ENCODE measurements at regions not wholly inside any gene's neighbourhood (a gene's known extent, or its start where the extent isn't known, plus 50 kb on each side); places are given as distances from the start of the nearest gene placed in this dataset.

GRCh38 chr2:7571701-7572100 lies 654.5 kb downstream of the RNF144A start:
- Histone ChIP-seq H4K20me1 (replicated peaks; ENCODE audit: control insufficient read depth, insufficient read depth, low read length) (no peaks in the 10 kb centered on the region), H3K9me1 (ENCODE audit: control insufficient read depth, insufficient read depth, low read length) (no peaks in the 10 kb centered on the region), H3K36me3 (ENCODE audit: control insufficient read depth, insufficient read depth, low read length) (no peaks in the 10 kb centered on the region), H3K4me2 (ENCODE audit: insufficient read depth, low read length) (no peak overlapping the region), H3K27me3 (ENCODE audit: control insufficient read depth in 2 of 2, insufficient read depth in 2 of 2, low read length in 2 of 2) (no peaks in the 10 kb centered on the region), H3K79me2 (ENCODE audit: control insufficient read depth, insufficient read depth, low read length) (no peaks in the 10 kb centered on the region), H3K9me3 (replicated peaks; ENCODE audit: control insufficient read depth, insufficient read depth, low read depth, low read length) (no peaks in the 10 kb centered on the region), H3K9ac (ENCODE audit: insufficient read depth in 1 of 2, low read depth in 2 of 2, low read length in 2 of 2) (no peak overlapping the region), H3K4me3 (no peak overlapping the region), H3K27ac (ENCODE audit: extremely low read depth, low read depth, low read length) (no peak overlapping the region), H2AFZ (ENCODE audit: low read depth, low read length) (no peak overlapping the region), H3K4me1 (replicated peaks in 1 of 2; ENCODE audit: control insufficient read depth in 2 of 2, insufficient read depth in 2 of 2, low read length in 2 of 2) (no peaks in the 10 kb centered on the region; a peak in 1 of 5 replicates)
- ATAC-seq (no peak), FAIRE-seq (no peak), DNase-seq (ENCODE audit: extremely low read depth in 1 of 4, low spot score in 3 of 4) (no peak)
- TF ChIP-seq KLF6 (CRISPR knock-in tag; IDR thresholded peaks at IDR 0.05; ENCODE audit: borderline replicate concordance) (no peak), SMAD1 (IDR thresholded peaks at IDR 0.05; ENCODE audit: low read depth, low read length, partially characterized antibody) (no peak), ZNF239 (CRISPR knock-in tag; IDR thresholded peaks at IDR 0.05) (no peak), EGR1 (conservative IDR thresholded peaks at IDR 0.05) (no peak), PTBP1 (IDR thresholded peaks at IDR 0.05; ENCODE audit: low read depth, low read length) (no peak)
- in situ Hi-C loops (cut with MboI) (no loop called here), intact Hi-C loops (cut with micrococcal nuclease) (no loop called here)
- BruUV-seq (replicated peaks) = no TSS peak
- POLR2A ChIA-PET = no interaction called here
- WGBS (ENCODE audit: insufficient coverage, low coverage, missing lambda C conversion rate) = 0% methylated on average over 1 of the region's 1 CpG
- CTCF ChIA-PET (ENCODE audit: low intra/inter-chr PET ratio) = no interaction called here

GRCh38 chr2:7572450-7572849 lies 655.2 kb downstream of the RNF144A start:
- H3K4me2 ChIP-seq (ENCODE audit: insufficient read depth, low read length) = no peak overlapping the region
- no peaks in the 10 kb centered on the region; a peak in 1 of 5 replicates for H3K4me1 ChIP-seq (replicated peaks in 1 of 2; ENCODE audit: control insufficient read depth in 2 of 2, insufficient read depth in 2 of 2, low read length in 2 of 2)
- CTCF ChIA-PET (ENCODE audit: low intra/inter-chr PET ratio) = no interaction called here
- no peaks in the 10 kb centered on the region for H3K9me1 ChIP-seq (ENCODE audit: control insufficient read depth, insufficient read depth, low read length)
- no peak for DNase-seq (ENCODE audit: extremely low read depth in 1 of 4, low spot score in 3 of 4)
- H3K4me3 ChIP-seq = no peak overlapping the region
- no peak for ATAC-seq
- no peak overlapping the region for H3K27ac ChIP-seq (ENCODE audit: extremely low read depth, low read depth, low read length)
- no peaks in the 10 kb centered on the region for H3K27me3 ChIP-seq (ENCODE audit: control insufficient read depth in 2 of 2, insufficient read depth in 2 of 2, low read length in 2 of 2)
- no peak overlapping the region for H2AFZ ChIP-seq (ENCODE audit: low read depth, low read length)
- H3K36me3 ChIP-seq (ENCODE audit: control insufficient read depth, insufficient read depth, low read length) = no peaks in the 10 kb centered on the region
- H4K20me1 ChIP-seq (replicated peaks; ENCODE audit: control insufficient read depth, insufficient read depth, low read length) = no peaks in the 10 kb centered on the region
- no peaks in the 10 kb centered on the region for H3K79me2 ChIP-seq (ENCODE audit: control insufficient read depth, insufficient read depth, low read length)
- 1% methylated on average over 7 of the region's 7 CpGs for WGBS (ENCODE audit: insufficient coverage, low coverage, missing lambda C conversion rate)
- intact Hi-C loops (cut with micrococcal nuclease) = no loop called here
- in situ Hi-C loops (cut with MboI) = no loop called here
- no TSS peak for BruUV-seq (replicated peaks)
- TF ChIP-seq ZC3H11A (IDR thresholded peaks at IDR 0.05; ENCODE audit: low read depth, low read length) = no peak
- TF ChIP-seq YBX1 (IDR thresholded peaks at IDR 0.05) = no peak
- no peak for TF ChIP-seq ZFPM2 (CRISPR knock-in tag; IDR thresholded peaks at IDR 0.05)
- TF ChIP-seq ZNF778 (CRISPR knock-in tag; IDR thresholded peaks at IDR 0.05) = no peak
- TF ChIP-seq SRSF7 (optimal IDR thresholded peaks at IDR 0.05; ENCODE audit: low read depth, low read length) = no peak
- TF ChIP-seq PTRF (tag; IDR thresholded peaks at IDR 0.05) = no peak
- TF ChIP-seq ZNF668 (CRISPR knock-in tag; IDR thresholded peaks at IDR 0.05) = no peak
- no peak for TF ChIP-seq ILK (tag; IDR thresholded peaks at IDR 0.05; ENCODE audit: borderline replicate concordance, low read depth)
- TF ChIP-seq FOXP1 (CRISPR knock-in tag; IDR thresholded peaks at IDR 0.05) = no peak
- no peak for TF ChIP-seq HDGF (IDR thresholded peaks at IDR 0.05)
- no peak for TF ChIP-seq GTF2B (IDR thresholded peaks at IDR 0.05; ENCODE audit: extremely low read depth, insufficient read length)
- H3K9ac ChIP-seq (ENCODE audit: insufficient read depth in 1 of 2, low read depth in 2 of 2, low read length in 2 of 2) = no peak overlapping the region
- POLR2A ChIA-PET = no interaction called here
- no peak for FAIRE-seq
- no peaks in the 10 kb centered on the region for H3K9me3 ChIP-seq (replicated peaks; ENCODE audit: control insufficient read depth, insufficient read depth, low read depth, low read length)

Data from K562 (cell line).